HAP-1 (cell line): ENCODE measurements at regions not wholly inside any gene's neighbourhood (a gene's known extent, or its start where the extent isn't known, plus 50 kb on each side); places are given as distances from the start of the nearest gene placed in this dataset.
"Not testable (repeated sequence)": the region's sequence is repeated elsewhere in the genome, so short reads cannot be mapped to it uniquely, and the experiment has no call there.

ENCODE experiments used
- DNase-seq, 2 experiments: peaks; one replicate each; pipeline ENCODE4 v3.0.0-alpha.2; 2016 to 2020; ENCODE audit warnings: low spot score in 2 of 2
- H3K27me3 ChIP-seq: fragments of 250-450 bp; sonication (Bioruptor Pico); 2 replicates; pipeline ENCODE4 v1.5.1; 2020; ENCODE audit warnings: low read depth, mild to moderate bottlenecking, moderate library complexity
- H3K36me3 ChIP-seq: fragments of 250-450 bp; sonication (Bioruptor Pico); replicated peaks from 2 replicates; pipeline ENCODE4 v1.5.1; 2020; ENCODE audit warnings: mild to moderate bottlenecking
- H3K4me1 ChIP-seq: fragments of 250-450 bp; sonication (Bioruptor Pico); 2 replicates; pipeline ENCODE4 v1.5.1; 2020; ENCODE audit warnings: mild to moderate bottlenecking
- H3K4me3 ChIP-seq: fragments of 250-450 bp; sonication (Bioruptor Pico); 2 replicates; pipeline ENCODE4 v1.5.1; 2020; ENCODE audit warnings: mild to moderate bottlenecking, moderate library complexity
- H3K9me3 ChIP-seq: fragments of 250-450 bp; sonication (Bioruptor Pico); 2 replicates; pipeline ENCODE4 v1.5.1; 2020; ENCODE audit warnings: mild to moderate bottlenecking, moderate library complexity
- in situ Hi-C: fragments of 300-500 bp; cut with MboI; formaldehyde crosslinking; loops from 3 replicates; pipeline ENCODE4 v1.14.3; 2020; ENCODE audit warnings: low sequenced_read_pairs, inconsistent platforms, mixed read lengths

DNA sequence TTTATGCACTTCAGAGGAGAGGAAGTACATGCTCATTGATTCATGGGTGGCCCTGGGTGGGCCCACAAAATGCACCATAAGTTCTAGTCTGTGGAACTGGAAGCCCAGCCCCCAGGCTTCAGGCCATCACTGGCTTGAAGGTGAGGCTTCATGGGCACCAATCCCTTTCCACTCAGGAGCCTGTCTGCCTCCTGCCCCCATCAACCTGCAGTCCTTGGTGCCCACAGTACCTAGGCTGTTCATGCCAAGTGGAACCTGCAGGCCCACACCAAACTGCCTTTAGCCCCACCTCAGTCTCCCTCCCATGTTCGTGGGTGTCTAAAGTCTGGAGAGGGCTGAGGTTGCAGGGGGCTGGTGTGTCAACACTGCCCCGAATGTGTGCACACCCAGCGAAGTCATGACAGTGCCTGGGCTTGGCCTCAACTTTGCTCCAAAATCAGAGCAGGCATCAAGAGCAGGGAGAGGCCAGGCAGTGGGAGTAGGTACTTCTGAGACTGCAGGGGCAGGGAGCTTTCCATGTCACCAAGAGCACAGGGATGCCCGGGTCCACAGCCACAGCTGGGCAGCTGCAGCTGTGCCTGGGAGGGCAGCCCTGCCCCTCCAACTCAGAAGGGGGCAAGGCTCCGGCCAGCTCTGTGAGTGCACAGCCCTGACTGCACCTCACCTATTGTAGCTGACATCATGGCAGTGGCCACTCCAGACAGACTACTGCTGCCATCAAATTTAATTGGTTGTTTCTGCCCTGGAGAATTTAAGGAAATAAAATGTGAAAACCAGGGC, 1250.4 kb upstream of the IGFBP7 start:
- DNase-seq = no peak
- no peaks in the 10 kb centered on the region for H3K4me1 ChIP-seq
- no peaks in the 10 kb centered on the region for H3K36me3 ChIP-seq
- H3K27me3 ChIP-seq = no peaks in the 10 kb centered on the region
- H3K9me3 ChIP-seq = no peaks in the 10 kb centered on the region
- in situ Hi-C loops = no loop called here
- no peak overlapping the region for H3K4me3 ChIP-seq

DNA sequence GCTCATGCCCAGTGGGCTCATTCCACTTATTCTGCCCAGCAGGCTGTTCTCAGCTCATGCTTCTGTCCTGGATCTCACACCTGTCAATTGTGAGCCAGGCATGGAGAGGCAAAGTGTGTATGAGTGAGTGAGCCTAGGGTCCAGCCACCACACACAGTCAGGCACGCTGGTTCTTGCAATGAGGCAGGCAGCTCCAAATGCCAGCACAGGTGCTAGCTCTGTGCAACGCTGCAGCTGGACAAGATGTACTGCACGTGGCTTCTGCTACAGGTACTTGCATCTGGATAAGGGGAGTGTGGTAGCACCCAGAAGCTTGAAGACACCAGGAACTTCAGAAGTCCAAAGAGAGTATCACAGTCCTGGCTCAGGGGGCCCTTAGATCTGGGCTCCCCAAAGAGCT, 1249.4 kb upstream of the IGFBP7 start:
- no peaks in the 10 kb centered on the region for H3K27me3 ChIP-seq
- DNase-seq = no peak
- no peaks in the 10 kb centered on the region for H3K4me1 ChIP-seq
- no peaks in the 10 kb centered on the region for H3K36me3 ChIP-seq
- no peak overlapping the region for H3K4me3 ChIP-seq
- H3K9me3 ChIP-seq = no peaks in the 10 kb centered on the region
- in situ Hi-C loops = no loop called here

DNA sequence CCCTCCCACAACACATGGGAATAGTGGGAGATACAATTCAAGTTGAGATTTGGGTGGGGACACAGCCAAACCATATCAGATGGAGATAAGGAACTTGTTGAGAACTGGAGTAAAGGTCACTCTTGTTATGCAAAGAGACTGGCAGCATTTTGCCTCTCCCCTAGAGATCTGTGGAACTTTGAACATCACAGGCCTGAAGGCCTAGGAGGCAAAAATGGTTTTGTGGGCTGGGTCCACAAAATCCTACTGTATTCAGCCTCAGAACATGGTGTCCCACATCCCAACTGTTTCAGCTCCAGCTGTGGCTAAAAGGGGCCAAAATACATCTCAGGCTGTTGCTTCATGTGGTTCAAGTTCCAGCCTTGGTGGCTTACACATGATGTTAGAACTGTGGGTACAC, 1247.8 kb upstream of the IGFBP7 start:
- Histone ChIP-seq H3K36me3 (no peaks in the 10 kb centered on the region), H3K9me3 (no peaks in the 10 kb centered on the region), H3K4me3 (no peak overlapping the region), H3K27me3 (no peaks in the 10 kb centered on the region), H3K4me1 (no peaks in the 10 kb centered on the region)
- no peak for DNase-seq
- in situ Hi-C loops = no loop called here

DNA sequence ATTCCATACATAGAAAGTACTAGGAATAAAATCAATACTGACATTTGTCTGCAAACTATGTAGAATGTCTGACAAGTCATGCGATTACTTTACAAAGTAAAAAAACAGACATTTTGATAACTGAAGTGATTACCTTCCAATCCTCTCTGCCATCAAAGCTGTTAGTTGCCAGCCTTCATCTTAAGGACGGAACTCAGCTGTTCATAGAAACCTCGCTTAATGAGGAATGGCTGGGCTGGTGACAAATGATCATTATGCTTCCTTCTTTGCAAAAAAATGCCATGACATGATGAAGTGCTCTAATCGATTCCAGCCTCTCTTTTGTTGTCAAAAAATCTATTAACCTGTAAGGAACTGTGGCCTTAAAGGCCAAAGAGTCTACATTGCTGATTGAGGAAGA, 1214.9 kb upstream of the IGFBP7 start:
- Histone ChIP-seq H3K9me3 (no peaks in the 10 kb centered on the region), H3K4me1 (no peaks in the 10 kb centered on the region), H3K27me3 (no peaks in the 10 kb centered on the region), H3K36me3 (no peaks in the 10 kb centered on the region), H3K4me3 (no peak overlapping the region)
- in situ Hi-C loops = no loop called here
- DNase-seq = no peak

DNA sequence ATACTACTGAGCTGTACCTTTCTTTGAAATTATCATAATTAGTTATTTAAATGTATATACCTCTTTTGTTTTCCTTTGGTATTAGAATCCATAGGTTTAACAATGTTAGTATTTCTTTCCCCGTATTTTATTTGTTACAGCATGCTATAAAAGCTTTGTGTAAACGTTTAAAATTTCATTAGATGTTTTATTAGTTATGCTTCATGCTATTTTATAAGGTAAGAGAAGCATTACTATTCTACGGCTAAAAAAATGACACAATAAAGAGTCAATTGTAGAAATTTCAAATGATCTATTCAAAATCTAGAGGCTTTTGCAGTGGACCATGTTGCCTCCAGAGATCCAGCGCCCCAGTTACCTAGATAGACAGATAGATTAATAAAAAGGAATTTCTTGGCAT, 1203.3 kb upstream of the IGFBP7 start:
- Histone ChIP-seq H3K27me3 (no peaks in the 10 kb centered on the region), H3K4me1 (no peaks in the 10 kb centered on the region), H3K36me3 (no peaks in the 10 kb centered on the region), H3K4me3 (no peak overlapping the region), H3K9me3 (no peaks in the 10 kb centered on the region)
- in situ Hi-C loops = no loop called here
- no peak for DNase-seq

DNA sequence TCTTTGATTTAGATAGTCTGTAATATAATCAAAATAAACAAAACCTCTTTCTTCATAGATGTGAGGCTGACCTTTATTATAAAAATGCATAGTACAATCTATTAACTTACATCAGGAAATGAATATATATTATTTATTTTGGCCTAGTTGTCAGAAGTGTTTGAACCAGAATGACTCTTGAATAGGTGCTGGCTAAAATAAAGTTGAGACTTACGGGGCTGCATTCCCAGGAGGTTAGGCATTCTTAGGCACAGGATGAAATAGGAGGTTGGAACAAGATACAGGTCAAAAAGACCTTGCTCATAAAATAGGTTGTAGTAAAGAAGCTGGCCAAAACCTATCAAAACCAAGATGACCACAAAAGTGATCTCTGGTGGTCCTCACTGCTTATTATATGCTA, 1193.3 kb upstream of the IGFBP7 start:
- H3K4me1 ChIP-seq = no peaks in the 10 kb centered on the region
- no peak overlapping the region for H3K4me3 ChIP-seq
- in situ Hi-C loops = no loop called here
- DNase-seq = no peak
- no peaks in the 10 kb centered on the region for H3K27me3 ChIP-seq
- H3K36me3 ChIP-seq = no peaks in the 10 kb centered on the region
- H3K9me3 ChIP-seq = no peaks in the 10 kb centered on the region

DNA sequence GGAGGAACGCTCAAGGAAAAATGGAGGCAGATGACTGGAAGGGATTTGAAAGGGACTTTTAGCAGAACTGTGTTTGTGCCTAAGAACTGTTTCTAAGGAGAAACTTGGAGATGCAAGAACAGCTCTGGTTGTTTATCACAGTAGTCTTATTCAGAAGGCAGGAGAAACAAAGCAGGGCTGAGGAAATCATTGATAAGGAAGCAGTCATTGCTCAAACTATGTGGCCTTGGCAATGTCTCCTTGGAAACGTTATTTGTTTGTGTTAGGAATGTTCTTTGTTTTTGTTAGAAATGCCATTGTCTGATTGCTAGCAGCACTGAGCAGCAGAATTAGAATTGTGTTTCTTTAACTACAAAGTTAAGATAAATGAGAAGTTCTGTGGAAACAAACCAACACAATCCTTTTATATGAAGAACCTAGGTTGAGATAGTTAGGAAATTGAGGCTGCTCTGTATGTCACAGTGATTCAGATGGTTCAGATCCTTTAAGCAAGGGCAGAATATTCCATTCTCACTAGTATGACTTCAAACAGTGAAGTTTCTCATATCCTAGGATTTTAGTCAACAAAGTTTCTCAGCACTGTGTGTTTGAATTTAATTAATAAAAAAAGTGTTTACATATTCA, 1191.3 kb upstream of the IGFBP7 start:
- in situ Hi-C loops = no loop called here
- Histone ChIP-seq H3K9me3 (no peaks in the 10 kb centered on the region), H3K4me1 (no peaks in the 10 kb centered on the region), H3K36me3 (no peaks in the 10 kb centered on the region), H3K4me3 (no peak overlapping the region), H3K27me3 (no peaks in the 10 kb centered on the region)
- no peak for DNase-seq

DNA sequence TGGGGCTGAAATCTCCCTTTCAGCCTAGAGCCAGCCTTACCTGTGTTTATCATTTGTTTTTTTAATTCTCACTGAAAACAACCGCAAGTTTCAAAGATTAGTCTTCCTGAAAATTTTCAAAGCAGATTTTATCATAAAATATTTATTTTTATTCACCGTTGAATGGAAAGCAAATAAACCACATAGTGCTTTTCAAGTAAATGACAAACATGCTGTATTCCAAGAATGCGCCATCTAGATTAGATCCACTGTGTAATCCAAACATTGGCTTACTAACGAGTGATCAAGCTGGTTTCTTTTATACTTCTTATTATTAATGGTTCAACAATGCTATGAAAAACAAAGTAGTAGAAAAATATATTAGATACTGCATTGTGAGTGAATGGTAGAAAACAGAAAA, 1176.2 kb upstream of the IGFBP7 start:
- no peak for DNase-seq
- Histone ChIP-seq H3K9me3 (no peaks in the 10 kb centered on the region), H3K27me3 (no peaks in the 10 kb centered on the region), H3K4me1 (no peaks in the 10 kb centered on the region), H3K4me3 (no peak overlapping the region), H3K36me3 (no peaks in the 10 kb centered on the region)
- in situ Hi-C loops = no loop called here

DNA sequence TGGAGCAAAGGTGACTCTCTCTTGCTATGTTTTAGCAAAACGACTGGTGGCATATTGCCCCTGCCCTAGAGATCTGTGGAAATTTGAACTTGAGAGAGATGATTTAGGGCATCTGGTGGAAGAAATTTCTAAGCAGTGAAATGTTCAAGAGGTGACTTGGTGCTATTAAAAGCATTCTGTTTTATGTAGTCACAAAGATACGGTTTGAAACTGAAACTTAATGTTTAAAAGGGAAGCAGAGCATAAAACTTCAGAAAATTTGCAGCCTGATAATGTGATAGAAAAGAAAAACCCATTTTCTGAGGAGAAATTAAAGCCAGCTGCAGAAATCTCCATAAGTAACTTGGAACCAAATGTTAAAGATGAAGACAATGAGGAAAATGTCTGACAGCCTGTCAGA, 1170.7 kb upstream of the IGFBP7 start:
- H3K4me1 ChIP-seq, in situ Hi-C loops, H3K4me3 ChIP-seq, H3K36me3 ChIP-seq, H3K9me3 ChIP-seq, DNase-seq, H3K27me3 ChIP-seq: not testable (repeated sequence)

DNA sequence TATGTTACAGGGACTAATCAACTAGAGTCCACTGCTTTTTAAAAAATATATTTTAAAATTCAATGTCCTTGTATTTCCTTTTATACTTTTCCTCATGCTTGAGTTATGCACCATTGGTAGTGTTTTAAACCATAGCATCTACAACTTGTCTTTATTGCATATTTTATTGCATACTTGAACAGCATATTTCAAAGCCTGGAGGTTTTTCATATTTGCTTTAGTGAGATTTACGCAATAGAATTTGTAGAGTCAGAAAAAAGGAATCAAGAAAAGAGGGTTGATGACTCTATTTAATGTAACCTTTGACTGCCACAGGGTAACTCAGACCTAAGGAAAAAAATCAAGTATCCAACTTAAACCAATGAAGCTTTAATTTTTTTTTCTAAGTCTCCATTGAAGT, 1165.7 kb upstream of the IGFBP7 start:
- in situ Hi-C loops = no loop called here
- H3K9me3 ChIP-seq = no peaks in the 10 kb centered on the region
- no peaks in the 10 kb centered on the region for H3K36me3 ChIP-seq

DNA sequence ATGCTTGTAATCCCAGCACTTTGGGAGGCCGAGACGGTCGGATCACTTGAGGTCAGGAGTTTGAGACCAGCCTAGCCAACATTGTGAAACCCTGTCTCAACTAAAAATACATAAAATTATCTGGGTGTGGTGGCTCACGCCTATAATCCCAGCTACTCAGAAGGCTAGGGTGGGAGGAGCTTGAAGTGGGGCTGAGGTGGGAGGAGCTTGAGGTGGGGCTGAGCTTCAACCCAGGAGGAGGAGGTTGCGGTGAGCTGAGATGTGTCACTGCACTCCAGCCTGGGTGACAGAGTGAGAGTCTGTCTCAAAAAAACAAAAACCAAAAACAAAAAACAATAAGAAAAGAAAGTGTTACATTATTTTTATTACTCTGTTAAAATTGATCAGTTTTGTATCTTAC, 1164.4 kb upstream of the IGFBP7 start:
- H3K36me3 ChIP-seq = no peaks in the 10 kb centered on the region
- H3K27me3 ChIP-seq = no peaks in the 10 kb centered on the region
- H3K4me3 ChIP-seq = no peak overlapping the region
- no peaks in the 10 kb centered on the region for H3K9me3 ChIP-seq
- no peaks in the 10 kb centered on the region for H3K4me1 ChIP-seq
- in situ Hi-C loops = no loop called here
- peak in 1 of 2 experiments; percentile 12 for DNase-seq

More for the DNA sequence above, 1165.7 kb upstream of the IGFBP7 start:
- Histone ChIP-seq H3K4me3 (no peak overlapping the region), H3K27me3 (no peaks in the 10 kb centered on the region), H3K4me1 (no peaks in the 10 kb centered on the region)
- DNase-seq = no peak

DNA sequence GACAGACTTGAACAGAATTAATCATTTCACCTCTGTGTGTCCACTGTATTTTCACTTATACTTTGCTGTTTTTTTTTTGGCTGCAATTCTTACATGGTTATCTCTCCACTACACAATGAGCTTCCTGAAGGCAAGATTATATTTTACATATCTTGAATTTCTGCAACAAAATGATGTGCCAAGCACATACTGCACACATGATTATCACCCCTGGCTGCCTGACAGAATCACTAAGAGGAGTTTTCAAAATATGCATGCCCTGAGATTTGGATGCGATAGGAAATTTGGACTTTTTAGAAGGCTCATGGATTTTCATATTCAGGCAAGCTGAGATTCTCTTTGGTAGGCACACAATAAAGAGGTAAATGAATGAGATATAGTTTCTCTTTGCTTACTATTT, 1162.1 kb upstream of the IGFBP7 start:
- no peak for DNase-seq
- Histone ChIP-seq H3K4me1 (no peaks in the 10 kb centered on the region), H3K27me3 (no peaks in the 10 kb centered on the region), H3K4me3 (no peak overlapping the region), H3K36me3 (no peaks in the 10 kb centered on the region), H3K9me3 (no peaks in the 10 kb centered on the region)
- in situ Hi-C loops = no loop called here

DNA sequence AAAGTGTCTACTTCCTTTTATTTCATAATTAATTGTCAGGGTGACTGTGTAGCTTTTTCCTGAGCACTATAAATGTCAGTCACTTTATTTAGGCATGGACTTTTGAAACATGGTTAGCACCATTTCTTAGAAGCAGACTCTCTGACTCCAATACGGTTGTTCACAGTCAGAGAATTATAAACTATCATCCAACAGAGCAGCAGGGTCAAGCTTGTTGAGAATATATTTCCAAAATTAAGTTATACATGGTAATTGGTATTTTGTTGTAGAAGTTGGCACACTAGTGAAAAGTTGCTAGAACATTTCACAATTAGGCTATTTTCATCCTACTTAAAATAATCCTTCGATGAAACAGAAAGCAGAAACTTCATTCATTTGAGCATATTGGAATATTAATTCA, 1155.5 kb upstream of the IGFBP7 start:
- no peak overlapping the region for H3K4me3 ChIP-seq
- no peaks in the 10 kb centered on the region for H3K27me3 ChIP-seq
- no peaks in the 10 kb centered on the region for H3K9me3 ChIP-seq
- no peaks in the 10 kb centered on the region for H3K36me3 ChIP-seq
- H3K4me1 ChIP-seq = no peaks in the 10 kb centered on the region
- in situ Hi-C loops = no loop called here
- DNase-seq = no peak

DNA sequence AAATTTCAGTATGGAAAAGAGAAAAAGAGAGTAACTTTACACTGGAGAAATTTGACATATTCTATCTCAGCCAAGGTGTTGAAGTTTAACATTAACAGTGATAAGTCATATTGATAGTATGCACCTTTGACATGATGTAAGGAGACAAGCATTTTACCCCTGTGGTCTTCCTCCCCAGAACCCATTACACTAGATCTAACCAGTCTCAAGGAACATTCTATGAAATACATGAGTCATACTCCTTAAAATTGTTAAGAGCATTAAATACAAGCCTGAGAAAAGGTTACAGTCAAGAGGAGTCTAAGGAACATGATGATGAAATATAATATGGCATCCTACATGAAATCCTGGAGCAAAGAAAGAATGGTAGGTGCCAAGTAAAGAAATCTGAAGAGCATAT, 1151.3 kb upstream of the IGFBP7 start:
- H3K9me3 ChIP-seq = no peaks in the 10 kb centered on the region
- H3K27me3 ChIP-seq = no peaks in the 10 kb centered on the region
- H3K4me3 ChIP-seq = no peak overlapping the region
- no peak for DNase-seq
- H3K36me3 ChIP-seq = no peaks in the 10 kb centered on the region
- in situ Hi-C loops = no loop called here
- H3K4me1 ChIP-seq = no peaks in the 10 kb centered on the region

DNA sequence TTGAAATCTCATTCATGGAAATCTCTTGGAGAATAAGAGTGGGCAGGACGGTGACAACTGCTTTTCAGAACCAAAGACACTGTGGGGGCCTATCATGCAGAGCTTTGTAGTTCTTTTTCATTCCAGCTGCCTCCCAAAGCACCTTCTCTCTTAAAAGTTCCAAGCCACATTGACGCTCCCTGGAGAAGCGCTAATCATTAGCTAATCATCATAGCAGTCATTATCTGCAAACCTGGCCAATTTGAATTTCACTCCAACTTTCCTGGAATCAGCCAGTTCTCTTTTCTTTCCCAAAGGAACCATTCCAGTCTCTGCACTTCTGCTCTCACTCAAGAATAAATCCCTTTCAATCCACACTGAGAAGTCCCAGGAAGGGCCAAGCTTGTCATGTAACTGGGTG, 1144.1 kb upstream of the IGFBP7 start:
- Histone ChIP-seq H3K9me3 (no peaks in the 10 kb centered on the region), H3K27me3 (no peaks in the 10 kb centered on the region), H3K36me3 (no peaks in the 10 kb centered on the region), H3K4me1 (no peaks in the 10 kb centered on the region), H3K4me3 (no peak overlapping the region)
- in situ Hi-C loops = no loop called here
- DNase-seq = no peak
